Activated naive CD8-positive, alpha-beta T cell (primary cell): ENCODE measurements at regions not wholly inside any gene's neighbourhood (a gene's known extent, or its start where the extent isn't known, plus 50 kb on each side); places are given as distances from the start of the nearest gene placed in this dataset.

Experiments
- H3K27ac Mint-ChIP-seq: one replicate; pipeline ENCODE4 v1.8.0; 2021; ENCODE audit warnings: mixed read lengths
- H3K27me3 Mint-ChIP-seq: one replicate; pipeline ENCODE4 v1.8.0; 2021; ENCODE audit warnings: mixed read lengths
- H3K36me3 Mint-ChIP-seq: one replicate; pipeline ENCODE4 v1.8.0; 2021; ENCODE audit warnings: mixed read lengths
- H3K4me1 Mint-ChIP-seq: one replicate; pipeline ENCODE4 v1.8.0; 2021; ENCODE audit warnings: low read depth, mixed read lengths
- H3K4me3 Mint-ChIP-seq: one replicate; pipeline ENCODE4 v1.8.0; 2021; ENCODE audit warnings: mild to moderate bottlenecking, mixed read lengths
- H3K9me3 Mint-ChIP-seq: one replicate; pipeline ENCODE4 v1.8.0; 2021; ENCODE audit warnings: low read depth, mixed read lengths

DNA sequence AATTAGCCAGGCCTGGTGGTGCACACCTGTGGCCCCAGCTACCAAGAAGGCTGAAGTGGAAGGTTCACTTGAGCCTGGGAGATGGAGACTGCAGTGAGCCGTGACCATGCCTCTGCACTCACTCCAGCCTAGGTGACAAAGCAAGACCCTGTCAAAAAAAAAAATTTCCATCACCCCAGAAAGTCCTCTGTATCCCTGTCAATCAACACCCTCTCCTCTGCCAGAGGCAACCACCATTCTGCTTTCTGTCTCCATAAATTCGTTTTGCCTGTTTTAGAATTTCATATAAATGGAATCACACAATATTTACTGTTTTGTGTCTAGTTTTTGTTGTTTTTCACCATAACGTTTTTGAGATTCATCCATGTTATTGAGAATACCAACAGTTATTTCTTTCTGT lies 141.6 kb upstream of the SLC45A1 start:
- Mint-ChIP-seq H3K4me3 (no peak overlapping the region), H3K27ac (no peak overlapping the region), H3K36me3 (peaks cover 4% of the 10 kb centered on the region), H3K9me3 (peaks cover 13% of the 10 kb centered on the region), H3K27me3 (no peaks in the 10 kb centered on the region), H3K4me1 (no peaks in the 10 kb centered on the region)

DNA sequence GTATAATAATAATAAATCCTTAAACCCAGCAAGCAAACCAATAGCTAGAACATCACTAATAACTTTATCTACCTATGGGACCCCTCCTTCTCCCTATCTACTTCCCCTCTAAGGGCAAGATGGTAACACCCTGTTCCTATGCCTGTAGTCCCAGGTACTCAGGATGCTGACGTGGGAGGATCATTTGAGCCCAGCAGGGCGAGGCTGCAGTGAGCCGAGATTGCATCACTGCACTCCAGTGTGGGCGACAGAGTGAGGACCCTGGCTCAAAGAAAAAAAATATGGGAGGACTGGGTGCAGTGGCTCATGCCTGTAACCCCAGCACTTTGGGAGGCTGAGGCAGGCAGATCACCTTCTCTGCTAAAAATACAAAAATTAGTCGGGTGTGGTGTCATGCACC lies 143.1 kb upstream of the SLC45A1 start:
- no peak overlapping the region for H3K4me3 Mint-ChIP-seq
- H3K4me1 Mint-ChIP-seq: peaks cover 5% of the 10 kb centered on the region
- no peak overlapping the region for H3K27ac Mint-ChIP-seq
- peaks cover 10% of the 10 kb centered on the region for H3K9me3 Mint-ChIP-seq
- H3K27me3 Mint-ChIP-seq: no peaks in the 10 kb centered on the region
- peaks cover under 1% of the 10 kb centered on the region for H3K36me3 Mint-ChIP-seq

DNA sequence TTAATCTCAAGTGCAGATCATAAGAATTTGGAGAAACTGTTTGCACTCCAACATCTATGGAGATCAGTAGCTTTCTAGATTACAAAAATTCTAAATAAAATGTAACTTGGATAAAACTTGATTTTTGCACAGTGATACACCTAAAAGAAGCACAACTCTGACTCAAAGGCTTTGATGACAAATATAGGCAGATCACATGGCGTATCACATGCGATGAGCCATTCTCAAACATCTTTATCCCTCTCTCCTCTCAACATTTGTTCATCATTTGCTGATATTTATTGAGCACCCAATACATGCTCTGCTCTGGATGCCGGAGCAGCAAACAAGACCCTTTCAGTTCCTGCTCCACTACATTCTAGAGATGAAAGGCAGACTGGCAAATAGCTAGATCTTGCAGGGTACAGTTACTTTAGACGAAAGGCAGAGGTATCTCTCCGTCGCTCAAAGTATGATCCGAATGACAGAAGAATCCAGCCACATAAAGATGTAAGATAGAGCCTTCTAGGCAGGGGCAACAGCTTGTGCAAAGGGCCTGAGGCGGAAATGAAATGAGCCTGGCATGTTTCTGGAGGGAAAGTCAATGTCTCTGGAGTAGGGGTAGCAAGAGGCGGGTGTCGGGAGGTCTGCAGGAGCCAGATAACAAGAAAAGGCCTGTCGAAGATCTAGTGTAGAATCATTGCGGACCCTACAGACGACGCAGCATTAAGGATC lies 145.8 kb upstream of the ERRFI1 start:
- peaks cover 20% of the 10 kb centered on the region for H3K4me1 Mint-ChIP-seq
- H3K36me3 Mint-ChIP-seq: no peaks in the 10 kb centered on the region
- no peaks in the 10 kb centered on the region for H3K9me3 Mint-ChIP-seq
- no peaks in the 10 kb centered on the region for H3K27me3 Mint-ChIP-seq
- H3K4me3 Mint-ChIP-seq: no peak overlapping the region
- H3K27ac Mint-ChIP-seq: no peak overlapping the region

DNA sequence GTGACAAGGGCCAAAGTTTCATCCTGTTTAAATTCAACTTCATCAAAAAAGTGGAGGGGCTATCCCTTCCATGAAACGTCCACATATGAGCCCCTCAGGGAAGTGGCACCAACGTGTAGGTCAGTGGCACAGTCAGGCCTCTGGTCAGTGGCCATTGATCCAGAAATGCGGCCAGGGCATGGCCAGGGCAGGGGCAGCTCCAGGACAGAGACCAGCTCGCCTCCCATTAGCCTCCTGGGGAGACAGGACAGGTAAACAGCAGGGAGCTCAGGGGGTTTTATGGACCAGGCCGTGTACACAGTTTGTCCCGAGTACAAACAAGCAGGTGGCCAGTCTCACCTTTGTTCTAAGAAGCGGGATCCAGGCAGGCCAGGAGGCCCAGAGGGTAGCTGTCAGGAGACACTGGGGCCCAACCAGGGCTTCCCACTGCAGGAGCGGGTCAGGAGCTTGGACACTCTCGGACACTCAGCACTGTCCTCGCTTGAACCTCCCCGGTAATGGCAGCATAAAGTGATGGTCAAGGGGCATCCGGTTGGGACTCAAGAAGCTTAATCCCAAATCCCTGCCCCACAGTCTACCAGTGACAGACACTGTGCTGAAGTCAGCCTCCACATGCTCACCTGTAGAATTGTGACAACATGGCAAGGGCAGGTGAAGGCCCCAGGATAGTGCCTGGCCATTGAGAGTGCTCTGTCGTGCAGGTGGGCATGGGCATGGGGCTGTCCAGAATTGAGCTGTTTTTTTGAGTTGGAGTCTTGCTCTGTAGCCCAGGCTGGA lies 144.1 kb upstream of the ERRFI1 start:
- Mint-ChIP-seq H3K4me3 (peak overlapping the region; percentile 69), H3K4me1 (peaks cover 24% of the 10 kb centered on the region), H3K36me3 (no peaks in the 10 kb centered on the region), H3K9me3 (no peaks in the 10 kb centered on the region), H3K27ac (peak overlapping the region; percentile 92), H3K27me3 (no peaks in the 10 kb centered on the region)

DNA sequence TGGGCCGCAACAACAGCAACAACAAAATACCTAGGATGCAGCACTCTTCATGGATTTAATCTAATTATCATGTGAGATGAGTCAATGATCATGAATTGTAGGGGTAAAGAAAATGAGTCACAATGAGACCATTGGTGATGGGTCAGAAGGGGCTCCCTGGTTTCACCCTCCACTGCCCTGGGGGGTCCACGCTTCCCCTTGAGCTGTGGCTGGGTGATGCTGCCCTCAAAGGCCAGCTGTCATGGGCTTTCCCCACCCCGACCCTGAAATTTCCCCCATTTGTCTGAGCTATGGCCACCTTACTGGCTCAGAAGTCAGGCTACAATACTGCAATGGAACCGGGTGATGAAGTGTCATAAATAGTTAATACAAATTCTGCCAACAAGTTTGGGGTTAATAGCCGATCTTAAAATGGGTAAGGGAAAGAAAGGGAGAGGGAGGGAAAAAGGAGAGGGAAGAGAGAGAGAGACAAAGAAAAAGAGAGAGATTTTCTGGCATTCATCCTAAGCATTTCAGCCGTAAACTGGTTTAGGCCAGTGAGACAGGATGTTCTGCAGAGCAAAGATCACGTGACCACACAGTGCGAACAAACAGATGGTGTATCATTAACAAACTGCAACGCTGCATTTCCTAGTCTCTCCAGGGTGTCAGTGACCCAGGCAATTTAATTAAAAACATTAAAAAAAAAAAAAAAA lies 143.4 kb upstream of the ERRFI1 start:
- Mint-ChIP-seq H3K4me1 (peaks cover 24% of the 10 kb centered on the region), H3K27me3 (no peaks in the 10 kb centered on the region), H3K9me3 (no peaks in the 10 kb centered on the region), H3K4me3 (peak overlapping the region; percentile 69), H3K36me3 (no peaks in the 10 kb centered on the region), H3K27ac (peak overlapping the region; percentile 92)

GRCh38 chr1:8167936-8168335 lies 141.8 kb upstream of the ERRFI1 start:
- H3K4me3 Mint-ChIP-seq: peak overlapping the region; percentile 5
- H3K27ac Mint-ChIP-seq: no peak overlapping the region
- no peaks in the 10 kb centered on the region for H3K36me3 Mint-ChIP-seq
- no peaks in the 10 kb centered on the region for H3K9me3 Mint-ChIP-seq
- no peaks in the 10 kb centered on the region for H3K27me3 Mint-ChIP-seq
- peaks cover 24% of the 10 kb centered on the region for H3K4me1 Mint-ChIP-seq

DNA sequence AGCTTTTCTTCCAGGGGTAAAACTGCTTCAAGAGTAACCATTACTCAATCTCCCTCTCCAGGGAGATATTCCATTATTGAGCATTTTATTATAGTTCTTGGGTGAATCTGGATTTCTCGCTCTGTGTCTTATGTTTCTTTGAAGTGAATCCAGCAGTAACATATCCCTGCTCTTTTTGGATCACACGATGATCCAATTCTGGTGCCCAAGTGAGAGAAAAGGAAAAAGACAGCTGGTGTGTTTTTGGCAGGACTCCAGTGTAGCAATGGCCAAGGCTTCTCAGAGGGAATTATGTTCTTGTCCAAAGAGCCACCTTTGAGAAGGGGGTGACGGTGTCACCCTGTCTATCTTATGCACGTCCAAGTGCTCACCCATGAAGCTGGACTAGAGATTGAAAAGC lies 140.3 kb upstream of the ERRFI1 start:
- H3K27me3 Mint-ChIP-seq: no peaks in the 10 kb centered on the region
- H3K4me3 Mint-ChIP-seq: no peak overlapping the region
- H3K27ac Mint-ChIP-seq: no peak overlapping the region

DNA sequence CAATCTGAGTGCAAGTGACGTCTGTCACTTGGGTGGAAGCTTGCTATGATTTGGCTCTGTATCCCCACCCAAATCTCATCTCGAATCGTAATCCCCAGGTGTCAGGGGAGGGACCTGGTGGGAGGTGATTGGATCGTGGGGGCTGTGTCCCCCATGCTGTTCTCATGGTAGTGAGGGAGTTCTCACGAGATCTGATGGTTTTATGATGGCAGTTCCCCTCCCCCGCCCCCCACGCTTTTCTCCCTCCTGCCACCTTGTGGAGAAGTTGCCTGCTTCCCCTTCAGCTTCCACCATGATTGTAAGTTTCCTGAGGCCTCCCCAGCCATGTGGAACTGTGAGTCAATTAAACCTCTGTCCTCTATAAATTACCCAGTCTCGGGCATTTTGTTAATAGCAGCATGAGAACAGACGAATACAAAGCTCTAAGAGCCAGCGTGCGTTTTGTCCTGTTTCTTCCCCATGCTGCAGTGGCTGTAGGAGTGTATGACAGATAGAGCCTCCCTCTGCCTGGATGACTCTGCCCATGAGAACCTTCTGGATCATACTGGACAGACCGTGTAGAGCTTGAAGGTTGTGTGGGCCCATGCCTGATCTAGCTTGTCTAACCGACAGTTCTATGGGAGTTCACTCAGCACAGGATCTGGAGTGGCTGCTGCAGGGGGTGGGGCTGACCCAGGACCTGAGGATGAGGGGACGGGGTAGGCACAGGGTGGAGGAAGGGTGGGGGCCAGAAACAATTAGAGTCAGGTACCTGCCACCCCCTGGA lies 139.7 kb upstream of the ERRFI1 start:
- Mint-ChIP-seq H3K36me3 (no peaks in the 10 kb centered on the region), H3K27ac (no peak overlapping the region), H3K4me1 (peaks cover 26% of the 10 kb centered on the region), H3K9me3 (no peaks in the 10 kb centered on the region), H3K27me3 (no peaks in the 10 kb centered on the region), H3K4me3 (no peak overlapping the region)

More for the DNA sequence above, 140.3 kb upstream of the ERRFI1 start:
- Mint-ChIP-seq H3K36me3 (no peaks in the 10 kb centered on the region), H3K4me1 (peaks cover 26% of the 10 kb centered on the region), H3K9me3 (no peaks in the 10 kb centered on the region)

- no peaks in the 10 kb centered on the region for H3K27me3 Mint-ChIP-seq
- H3K27ac Mint-ChIP-seq: no peak overlapping the region
- no peaks in the 10 kb centered on the region for H3K36me3 Mint-ChIP-seq
- H3K4me3 Mint-ChIP-seq: no peak overlapping the region
- no peaks in the 10 kb centered on the region for H3K9me3 Mint-ChIP-seq
- peaks cover 20% of the 10 kb centered on the region for H3K4me1 Mint-ChIP-seq
Observed at GRCh38 chr1:8164670-8165069, 138.6 kb upstream of the ERRFI1 start.

DNA sequence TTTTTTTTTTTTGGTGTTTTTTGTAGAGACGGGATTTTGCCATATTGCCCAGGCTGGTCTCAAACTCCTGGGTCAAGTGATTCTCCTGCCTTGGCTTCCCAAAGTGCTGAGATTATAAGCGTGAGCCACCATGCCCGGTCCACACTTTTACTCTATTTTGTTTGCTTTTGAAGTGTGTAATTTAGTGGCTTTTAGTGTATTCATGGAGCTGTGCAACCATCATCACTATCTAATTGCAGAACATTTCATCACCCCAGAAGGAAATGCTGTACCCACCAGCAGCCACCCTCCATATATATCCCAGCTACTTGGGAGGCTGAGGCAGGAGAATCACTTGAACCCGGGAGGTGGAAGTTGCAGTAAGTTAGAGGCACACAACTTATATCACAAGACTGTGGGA lies 136.9 kb upstream of the ERRFI1 start:
- Mint-ChIP-seq H3K9me3 (no peaks in the 10 kb centered on the region), H3K36me3 (no peaks in the 10 kb centered on the region), H3K27me3 (no peaks in the 10 kb centered on the region), H3K4me3 (no peak overlapping the region), H3K4me1 (peaks cover 11% of the 10 kb centered on the region), H3K27ac (no peak overlapping the region)

DNA sequence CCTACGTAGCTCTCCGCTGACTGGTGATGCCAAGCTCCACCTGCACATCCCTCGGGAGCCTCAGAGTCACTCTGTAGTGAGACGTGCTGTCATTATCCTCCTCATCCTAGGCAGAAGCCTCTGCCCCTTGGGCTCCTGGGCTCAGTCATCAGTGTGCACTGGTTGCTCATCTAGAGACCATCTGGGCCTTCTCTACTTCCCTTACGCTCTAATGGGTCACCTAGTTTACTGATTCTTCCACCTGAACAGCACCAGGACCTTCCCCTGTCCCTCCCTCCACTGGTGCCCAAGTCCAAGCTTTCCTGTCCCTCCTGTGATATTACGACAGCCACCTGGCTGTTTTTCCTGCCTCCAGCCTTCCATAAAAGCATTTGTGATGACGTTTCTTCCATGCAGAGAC lies 136.1 kb upstream of the ERRFI1 start:
- Mint-ChIP-seq H3K4me3 (no peak overlapping the region), H3K4me1 (peaks cover 8% of the 10 kb centered on the region), H3K36me3 (no peaks in the 10 kb centered on the region), H3K9me3 (no peaks in the 10 kb centered on the region), H3K27me3 (no peaks in the 10 kb centered on the region), H3K27ac (no peak overlapping the region)

DNA sequence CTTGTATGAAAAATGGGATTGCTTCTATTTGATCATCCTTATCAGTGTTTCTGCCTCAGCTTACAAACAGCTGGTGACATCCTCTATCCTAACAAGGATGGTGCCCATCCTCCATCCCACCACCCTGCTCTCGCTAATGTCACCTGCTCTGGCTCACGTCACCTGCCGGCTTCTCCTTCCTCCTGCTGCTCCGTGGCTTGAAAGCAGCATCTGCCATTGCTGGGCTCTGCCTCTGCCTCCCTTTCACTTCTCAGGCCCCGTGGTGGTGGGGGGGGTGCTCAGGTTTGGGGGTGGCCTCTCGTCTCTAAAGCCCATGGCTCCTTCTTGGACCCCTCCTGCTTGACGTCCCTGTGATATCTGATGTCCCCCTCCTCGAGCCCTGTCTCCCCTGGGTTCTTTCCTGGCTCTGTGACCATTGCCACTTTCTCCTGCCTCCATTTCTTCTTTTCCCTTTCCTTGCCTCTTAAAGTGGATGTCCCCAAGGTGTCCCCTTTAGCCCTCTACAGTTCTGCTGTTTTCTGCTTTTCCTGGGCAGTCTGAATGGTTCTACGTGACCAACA lies 135.5 kb upstream of the ERRFI1 start:
- Mint-ChIP-seq H3K9me3 (no peaks in the 10 kb centered on the region), H3K4me3 (no peak overlapping the region), H3K4me1 (peaks cover 5% of the 10 kb centered on the region), H3K27me3 (no peaks in the 10 kb centered on the region), H3K27ac (no peak overlapping the region), H3K36me3 (no peaks in the 10 kb centered on the region)

GRCh38 chr1:8159470-8160024 lies 133.4 kb upstream of the ERRFI1 start:
- Mint-ChIP-seq H3K36me3 (no peaks in the 10 kb centered on the region), H3K4me3 (no peak overlapping the region), H3K27ac (no peak overlapping the region), H3K4me1 (peaks cover 7% of the 10 kb centered on the region), H3K9me3 (no peaks in the 10 kb centered on the region), H3K27me3 (no peaks in the 10 kb centered on the region)

DNA sequence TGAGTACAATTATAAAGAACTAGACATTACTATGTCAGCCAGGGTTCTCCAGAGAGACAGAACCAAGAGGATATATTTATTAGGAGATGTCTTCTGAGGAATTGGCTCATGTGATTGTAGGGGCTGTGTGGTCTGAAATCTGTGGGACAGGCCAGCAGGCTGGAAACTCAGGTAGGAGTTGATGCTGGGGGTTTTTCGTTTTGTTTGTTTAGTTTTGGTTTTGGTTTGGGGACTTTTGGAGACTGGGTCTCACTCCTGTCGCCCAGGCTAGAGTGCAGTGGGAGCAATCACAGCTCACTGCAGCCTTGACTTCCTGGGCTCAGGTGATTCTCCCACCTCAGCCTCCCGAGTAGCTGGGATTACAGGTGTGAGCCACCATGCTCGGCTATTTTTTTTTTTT lies 132.9 kb upstream of the ERRFI1 start:
- peaks cover 10% of the 10 kb centered on the region for H3K4me1 Mint-ChIP-seq
- H3K9me3 Mint-ChIP-seq: no peaks in the 10 kb centered on the region
- no peaks in the 10 kb centered on the region for H3K36me3 Mint-ChIP-seq
- no peak overlapping the region for H3K27ac Mint-ChIP-seq
- no peak overlapping the region for H3K4me3 Mint-ChIP-seq
- H3K27me3 Mint-ChIP-seq: no peaks in the 10 kb centered on the region
